HepG2 (cell line): ENCODE measurements at regions not wholly inside any gene's neighbourhood (a gene's known extent, or its start where the extent isn't known, plus 50 kb on each side); places are given as distances from the start of the nearest gene placed in this dataset.

Source experiments
- ATAC-seq: fragments of 200-7000 bp; cut with Tn5 transposase; 3 replicates; pipeline ENCODE4 v1.9.1; 2020; ENCODE audit warnings: mild to moderate bottlenecking, moderate library complexity
- BruUV-seq: library from RNA; stranded (reverse); fragments of 400-500 nt; replicated peaks from 2 replicates; lab custom pipeline; 2021; lab: Mats Ljungman, UMichigan
- CTCF ChIA-PET: fragments of 300-600 bp; formaldehyde crosslinking; extraction: SDS; loops from one replicate; lab custom pipeline; 2021; ENCODE audit warnings: low total read pairs, inconsistent platforms, low intra/inter-chr PET ratio; lab: Yijun Ruan, JAX
- POLR2A ChIA-PET: fragments of 350-600 bp; sonication (Branson Sonifier 250); formaldehyde crosslinking; loops from one replicate; lab custom pipeline; 2020; ENCODE audit warnings: antibody characterized with exemption, inconsistent platforms; lab: Yijun Ruan, JAX
- DNase-seq: peaks from one replicate; pipeline ENCODE4 v3.0.0-alpha.2; 2015; ENCODE audit warnings: low spot score
- FAIRE-seq: peaks from 3 replicates; lab custom pipeline; 2011; peaks lifted over from hg19 to GRCh38; lab: Jason Lieb, UNC
- H2AFZ ChIP-seq: one replicate; pipeline ENCODE4 v1.6.1; 2011; ENCODE audit warnings: low read length, inconsistent platforms
- H3K27ac ChIP-seq: fragments of 300-600 bp; 3 replicates; pipeline ENCODE4 v1.8.0; 2011; ENCODE audit warnings: mixed run types, mild to moderate bottlenecking, mixed read lengths, low read length, inconsistent platforms; ENCODE audit not compliant: insufficient read depth; ENCODE audit errors: extremely low read length
- H3K27me3 ChIP-seq, 2 experiments: fragments of 200-600 bp in 1 of 2; 2 replicates in 1 of 2; 3 replicates in 1 of 2; pipeline versions ENCODE4 v1.6.0 to v1.8.0; 2011; ENCODE audit warnings: low read length in 2 of 2, mild to moderate bottlenecking in 2 of 2, moderate library complexity in 2 of 2, inconsistent platforms in 1 of 2; ENCODE audit not compliant: insufficient read depth in 2 of 2, control insufficient read depth in 1 of 2
- H3K36me3 ChIP-seq, 2 experiments: fragments of 200-600 bp in 1 of 2; replicated peaks in 1 of 2; 2 replicates in 1 of 2; 3 replicates in 1 of 2; pipeline versions ENCODE4 v1.5.1 to v1.8.0; 2011; ENCODE audit warnings: low read length in 2 of 2, inconsistent platforms in 1 of 2; ENCODE audit not compliant: insufficient read depth in 2 of 2, control insufficient read depth in 1 of 2
- H3K4me1 ChIP-seq: 2 replicates; pipeline ENCODE4 v1.5.1; 2012; ENCODE audit warnings: low read length, inconsistent platforms; ENCODE audit not compliant: insufficient read depth
- H3K4me2 ChIP-seq: 2 replicates; pipeline ENCODE4 v1.6.0; 2011; ENCODE audit warnings: low read depth, low read length, inconsistent platforms
- H3K4me3 ChIP-seq, 3 experiments: fragments of 200-600 bp in 1 of 3; sonication (generic), shearing (Covaris generic) in 1 of 3; replicated peaks in 1 of 3; 2 replicates each; pipeline ENCODE4 v1.5.1; 2011 to 2016; ENCODE audit warnings: low read length in 3 of 3, inconsistent platforms in 2 of 3, low read depth in 2 of 3, mild to moderate bottlenecking in 2 of 3, control low read depth in 1 of 3, mixed read lengths in 1 of 3; ENCODE audit not compliant: insufficient read depth in 1 of 3
- H3K79me2 ChIP-seq: one replicate; pipeline ENCODE4 v1.6.1; 2011; ENCODE audit warnings: low read length, inconsistent platforms; ENCODE audit not compliant: insufficient read depth
- H3K9ac ChIP-seq: 2 replicates; pipeline ENCODE4 v1.6.0; 2011; ENCODE audit warnings: mild to moderate bottlenecking, low read depth, low read length, inconsistent platforms; ENCODE audit not compliant: insufficient read depth
- H3K9me3 ChIP-seq: 2 replicates; pipeline ENCODE4 v1.5.1; 2012; ENCODE audit warnings: mild to moderate bottlenecking, low read length
- H4K20me1 ChIP-seq: 2 replicates; pipeline ENCODE4 v1.6.0; 2011; ENCODE audit warnings: inconsistent platforms, mild to moderate bottlenecking, low read length, moderate library complexity; ENCODE audit not compliant: insufficient read depth
- ARNT ChIP-seq: fragments of 450-650 bp; IDR thresholded peaks from 2 replicates; pipeline ENCODE4 v1.6.1; 2017
- CENPT ChIP-seq: sonication (generic); formaldehyde crosslinking; IDR thresholded peaks from 2 replicates; pipeline ENCODE4 v1.8.0; 2022; ENCODE audit warnings: low read depth, mild to moderate bottlenecking, moderate library complexity, missing genetic modification reagents
- EZH2 ChIP-seq: conservative IDR thresholded peaks from 2 replicates; pipeline ENCODE4 v1.6.1; 2012; ENCODE audit warnings: mild to moderate bottlenecking, low read depth, low read length, moderate library complexity
- MLLT10 ChIP-seq: sonication (generic); formaldehyde crosslinking; IDR thresholded peaks from 2 replicates; pipeline ENCODE4 v1.4.0; 2020; ENCODE audit warnings: missing genetic modification reagents
- MLXIP ChIP-seq: sonication (generic); formaldehyde crosslinking; IDR thresholded peaks from 2 replicates; pipeline ENCODE4 v1.9.0; 2021; ENCODE audit warnings: missing genetic modification reagents, borderline replicate concordance
- MYC ChIP-seq: sonication (generic); formaldehyde crosslinking; IDR thresholded peaks from 2 replicates; pipeline ENCODE4 v1.9.0; 2021; ENCODE audit warnings: missing genetic modification reagents, borderline replicate concordance
- TAF1 ChIP-seq: sonication (generic); formaldehyde crosslinking; IDR thresholded peaks from 2 replicates; pipeline ENCODE4 v1.4.0; 2020; ENCODE audit warnings: missing genetic modification reagents
- TFDP2 ChIP-seq: sonication (generic); formaldehyde crosslinking; IDR thresholded peaks from 2 replicates; pipeline ENCODE4 v1.4.0; 2020; ENCODE audit warnings: missing genetic modification reagents
- TOPORS ChIP-seq: sonication (generic); formaldehyde crosslinking; IDR thresholded peaks from 2 replicates; pipeline ENCODE4 v1.8.0; 2023; ENCODE audit warnings: mild to moderate bottlenecking, missing genetic modification reagents
- ZNF274 ChIP-seq: sonication (generic); formaldehyde crosslinking; IDR thresholded peaks from 2 replicates; pipeline ENCODE4 v1.5.1; 2020; ENCODE audit warnings: mild to moderate bottlenecking, missing genetic modification reagents
- ZNF816 ChIP-seq: sonication (generic); formaldehyde crosslinking; IDR thresholded peaks from 2 replicates; pipeline ENCODE4 v1.8.0; 2022; ENCODE audit warnings: missing genetic modification reagents, mild to moderate bottlenecking, borderline replicate concordance
- WGBS: methylation state at CpG from one replicate; pipeline ENCODE4 v1.1.6; 2017; ENCODE audit warnings: low lambda C conversion rate; 5-methylcytosine and 5-hydroxymethylcytosine counted together
- in situ Hi-C: cut with HindIII; loops from 2 replicates; pipeline ENCODE4 v1.10.0; 2017; ENCODE audit warnings: low pct_unique_long_range_greater_than_20kb; ENCODE audit not compliant: extremely low pct_ligation_motif_present
- intact Hi-C: fragments of 100-400 bp; cut with micrococcal nuclease; formaldehyde crosslinking; loops from one replicate; pipeline ENCODE4 v1.10.0; 2022; ENCODE audit not compliant: unreplicated experiment
- TF ChIP-seq, protein P1 (sequence below): sonication (generic); formaldehyde crosslinking; IDR thresholded peaks from 2 replicates; pipeline ENCODE4 v1.4.0; 2020; ENCODE audit warnings: mild to moderate bottlenecking, missing genetic modification reagents

DNA sequence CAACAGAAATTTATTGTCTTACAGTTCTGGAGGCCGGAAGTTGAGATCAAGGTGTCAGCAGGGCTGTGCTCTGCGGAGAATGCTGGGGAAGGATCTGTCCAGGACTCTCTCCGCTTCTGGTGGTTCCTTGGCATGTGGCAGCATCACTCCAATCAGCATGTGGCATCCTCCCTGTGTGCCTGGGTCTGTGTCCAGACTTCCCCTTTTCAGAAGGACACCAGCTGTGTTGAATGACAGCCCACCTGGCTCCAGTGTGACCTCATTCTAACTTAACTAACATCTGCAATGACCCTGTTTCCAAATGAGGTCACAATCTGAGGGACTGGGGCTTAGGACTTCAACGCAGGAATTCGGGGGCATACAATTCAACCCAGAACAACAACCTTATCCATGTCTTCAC lies 141.9 kb downstream of the BMS1 start:
- FAIRE-seq: no peak
- CTCF ChIA-PET: no interaction called here
- Histone ChIP-seq H3K4me2 (no peak overlapping the region), H3K4me3 (no peak overlapping the region), H3K36me3 (no peaks in the 10 kb centered on the region), H3K4me1 (no peaks in the 10 kb centered on the region), H3K79me2 (no peaks in the 10 kb centered on the region), H2AFZ (no peak overlapping the region), H3K27me3 (peaks cover 6 to 22% of the 10 kb centered on the region in 2 experiments; a peak in 4 of 5 replicates), H3K9me3 (no peaks in the 10 kb centered on the region), H3K27ac (no peak overlapping the region), H4K20me1 (no peaks in the 10 kb centered on the region), H3K9ac (no peak overlapping the region)
- in situ Hi-C loops (no loop called here), intact Hi-C loops (no loop called here)
- WGBS: 25% methylated on average over 5 of the region's 5 CpGs
- POLR2A ChIA-PET: no interaction called here
- BruUV-seq: no TSS peak
- DNase-seq: no peak
- no peak for ATAC-seq
- no peak for TF ChIP-seq MLLT10
- no peak for TF ChIP-seq CENPT (CRISPR knock-in tag)
- TF ChIP-seq, protein P1, sequence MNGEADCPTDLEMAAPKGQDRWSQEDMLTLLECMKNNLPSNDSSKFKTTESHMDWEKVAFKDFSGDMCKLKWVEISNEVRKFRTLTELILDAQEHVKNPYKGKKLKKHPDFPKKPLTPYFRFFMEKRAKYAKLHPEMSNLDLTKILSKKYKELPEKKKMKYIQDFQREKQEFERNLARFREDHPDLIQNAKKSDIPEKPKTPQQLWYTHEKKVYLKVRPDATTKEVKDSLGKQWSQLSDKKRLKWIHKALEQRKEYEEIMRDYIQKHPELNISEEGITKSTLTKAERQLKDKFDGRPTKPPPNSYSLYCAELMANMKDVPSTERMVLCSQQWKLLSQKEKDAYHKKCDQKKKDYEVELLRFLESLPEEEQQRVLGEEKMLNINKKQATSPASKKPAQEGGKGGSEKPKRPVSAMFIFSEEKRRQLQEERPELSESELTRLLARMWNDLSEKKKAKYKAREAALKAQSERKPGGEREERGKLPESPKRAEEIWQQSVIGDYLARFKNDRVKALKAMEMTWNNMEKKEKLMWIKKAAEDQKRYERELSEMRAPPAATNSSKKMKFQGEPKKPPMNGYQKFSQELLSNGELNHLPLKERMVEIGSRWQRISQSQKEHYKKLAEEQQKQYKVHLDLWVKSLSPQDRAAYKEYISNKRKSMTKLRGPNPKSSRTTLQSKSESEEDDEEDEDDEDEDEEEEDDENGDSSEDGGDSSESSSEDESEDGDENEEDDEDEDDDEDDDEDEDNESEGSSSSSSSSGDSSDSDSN (CRISPR knock-in tag): no peak
- TF ChIP-seq EZH2: no peak
- no peak for TF ChIP-seq MLXIP
- no peak for TF ChIP-seq TFDP2
- TF ChIP-seq TOPORS (CRISPR knock-in tag): no peak
- no peak for TF ChIP-seq TAF1
- TF ChIP-seq ZNF816 (CRISPR knock-in tag): no peak
- no peak for TF ChIP-seq ZNF274 (CRISPR knock-in tag)
- no peak for TF ChIP-seq ARNT
- no peak for TF ChIP-seq MYC (CRISPR knock-in tag)
